ENCODE measurements at regions not wholly inside any gene's neighbourhood (a gene's known extent, or its start where the extent isn't known, plus 50 kb on each side); places are given as distances from the start of the nearest gene placed in this dataset.

DNA sequence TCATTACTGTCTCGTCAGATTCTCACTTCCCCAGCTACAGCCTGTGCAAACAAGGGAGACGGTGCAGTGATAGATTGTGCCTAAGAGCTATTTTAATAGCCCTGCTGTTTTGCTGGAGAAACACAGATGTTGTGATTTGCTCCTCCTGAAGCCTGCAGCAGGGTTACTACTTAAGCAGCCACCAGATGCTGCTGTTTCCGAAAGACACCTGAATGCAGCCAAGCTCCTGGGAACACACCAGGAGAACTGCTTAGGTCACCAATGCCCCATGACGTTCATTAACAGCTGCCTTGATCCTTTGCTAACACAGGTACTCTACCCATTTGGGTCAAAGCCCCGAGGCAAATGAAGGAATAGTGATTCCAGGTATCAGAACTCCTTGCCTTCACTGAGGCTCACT lies 411.8 kb upstream of the DAB1 start:
- Histone ChIP-seq H3K79me2 (ENCODE audit: insufficient read depth, low read length) (no peaks in the 10 kb centered on the region), H3K27ac (ENCODE audit: low read depth, low read length) (no peak overlapping the region), H3K4me3 (replicated peaks in 1 of 2; ENCODE audit: low read depth in 1 of 2, low read length in 2 of 2) (no peak overlapping the region), H3K4me1 (ENCODE audit: control insufficient read depth in 1 of 2, insufficient read depth in 2 of 2, low read length in 2 of 2) (no peaks in the 10 kb centered on the region), H3K4me2 (ENCODE audit: low read length) (no peak overlapping the region), H3K9ac (ENCODE audit: low read length) (no peak overlapping the region), H3K9me3 (ENCODE audit: control insufficient read depth in 1 of 2, insufficient read depth in 1 of 2, low read depth in 1 of 2, low read length in 2 of 2) (no peaks in the 10 kb centered on the region; a peak in 1 of 4 replicates), H4K20me1 (ENCODE audit: insufficient read depth) (no peaks in the 10 kb centered on the region), H3K9me2 (ENCODE audit: insufficient read depth) (no peaks in the 10 kb centered on the region), H3K36me3 (ENCODE audit: control insufficient read depth in 1 of 2, insufficient read depth in 2 of 2, low read length in 2 of 2) (no peaks in the 10 kb centered on the region), H2AFZ (ENCODE audit: low read depth, low read length, poor library complexity, severe bottlenecking) (no peak overlapping the region), H3K27me3 (ENCODE audit: insufficient read depth, low read length) (no peaks in the 10 kb centered on the region)
- RAD21 ChIA-PET (ENCODE audit: low non-redundant PET in 1 of 2, low total read pairs in 2 of 2, uncharacterized antibody in 2 of 2, unreplicated experiment in 2 of 2), result no interaction called here
- no peak for DNase-seq (ENCODE audit: low read depth, low spot score)
- POLR2A ChIA-PET, result no interaction called here
- no TSS peak for BruUV-seq (replicated peaks)
- TF ChIP-seq, protein P1, sequence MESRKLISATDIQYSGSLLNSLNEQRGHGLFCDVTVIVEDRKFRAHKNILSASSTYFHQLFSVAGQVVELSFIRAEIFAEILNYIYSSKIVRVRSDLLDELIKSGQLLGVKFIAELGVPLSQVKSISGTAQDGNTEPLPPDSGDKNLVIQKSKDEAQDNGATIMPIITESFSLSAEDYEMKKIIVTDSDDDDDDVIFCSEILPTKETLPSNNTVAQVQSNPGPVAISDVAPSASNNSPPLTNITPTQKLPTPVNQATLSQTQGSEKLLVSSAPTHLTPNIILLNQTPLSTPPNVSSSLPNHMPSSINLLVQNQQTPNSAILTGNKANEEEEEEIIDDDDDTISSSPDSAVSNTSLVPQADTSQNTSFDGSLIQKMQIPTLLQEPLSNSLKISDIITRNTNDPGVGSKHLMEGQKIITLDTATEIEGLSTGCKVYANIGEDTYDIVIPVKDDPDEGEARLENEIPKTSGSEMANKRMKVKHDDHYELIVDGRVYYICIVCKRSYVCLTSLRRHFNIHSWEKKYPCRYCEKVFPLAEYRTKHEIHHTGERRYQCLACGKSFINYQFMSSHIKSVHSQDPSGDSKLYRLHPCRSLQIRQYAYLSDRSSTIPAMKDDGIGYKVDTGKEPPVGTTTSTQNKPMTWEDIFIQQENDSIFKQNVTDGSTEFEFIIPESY (IDR thresholded peaks at IDR 0.05; ENCODE audit: extremely low read depth, insufficient replicate concordance, low read length), result no peak
- no peak for TF ChIP-seq SRF (IDR thresholded peaks at IDR 0.05; ENCODE audit: low read depth)
- no peak for TF ChIP-seq EGR1 (IDR thresholded peaks at IDR 0.05; ENCODE audit: low read depth)
- TF ChIP-seq JUND (IDR thresholded peaks at IDR 0.05), result no peak
- no peak for TF ChIP-seq ELF1 (IDR thresholded peaks at IDR 0.05; ENCODE audit: borderline replicate concordance, low read depth)
- TF ChIP-seq RAD21 (IDR thresholded peaks at IDR 0.05; ENCODE audit: low read depth), result no peak
- TF ChIP-seq, protein P2, sequence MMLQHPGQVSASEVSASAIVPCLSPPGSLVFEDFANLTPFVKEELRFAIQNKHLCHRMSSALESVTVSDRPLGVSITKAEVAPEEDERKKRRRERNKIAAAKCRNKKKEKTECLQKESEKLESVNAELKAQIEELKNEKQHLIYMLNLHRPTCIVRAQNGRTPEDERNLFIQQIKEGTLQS (IDR thresholded peaks at IDR 0.05), result no peak
- TF ChIP-seq ZNF274 (IDR thresholded peaks at IDR 0.05; ENCODE audit: low read depth, low read length), result no peak
- no peak for TF ChIP-seq FOSL1 (IDR thresholded peaks at IDR 0.05; ENCODE audit: low read depth)
- TF ChIP-seq, protein P3, sequence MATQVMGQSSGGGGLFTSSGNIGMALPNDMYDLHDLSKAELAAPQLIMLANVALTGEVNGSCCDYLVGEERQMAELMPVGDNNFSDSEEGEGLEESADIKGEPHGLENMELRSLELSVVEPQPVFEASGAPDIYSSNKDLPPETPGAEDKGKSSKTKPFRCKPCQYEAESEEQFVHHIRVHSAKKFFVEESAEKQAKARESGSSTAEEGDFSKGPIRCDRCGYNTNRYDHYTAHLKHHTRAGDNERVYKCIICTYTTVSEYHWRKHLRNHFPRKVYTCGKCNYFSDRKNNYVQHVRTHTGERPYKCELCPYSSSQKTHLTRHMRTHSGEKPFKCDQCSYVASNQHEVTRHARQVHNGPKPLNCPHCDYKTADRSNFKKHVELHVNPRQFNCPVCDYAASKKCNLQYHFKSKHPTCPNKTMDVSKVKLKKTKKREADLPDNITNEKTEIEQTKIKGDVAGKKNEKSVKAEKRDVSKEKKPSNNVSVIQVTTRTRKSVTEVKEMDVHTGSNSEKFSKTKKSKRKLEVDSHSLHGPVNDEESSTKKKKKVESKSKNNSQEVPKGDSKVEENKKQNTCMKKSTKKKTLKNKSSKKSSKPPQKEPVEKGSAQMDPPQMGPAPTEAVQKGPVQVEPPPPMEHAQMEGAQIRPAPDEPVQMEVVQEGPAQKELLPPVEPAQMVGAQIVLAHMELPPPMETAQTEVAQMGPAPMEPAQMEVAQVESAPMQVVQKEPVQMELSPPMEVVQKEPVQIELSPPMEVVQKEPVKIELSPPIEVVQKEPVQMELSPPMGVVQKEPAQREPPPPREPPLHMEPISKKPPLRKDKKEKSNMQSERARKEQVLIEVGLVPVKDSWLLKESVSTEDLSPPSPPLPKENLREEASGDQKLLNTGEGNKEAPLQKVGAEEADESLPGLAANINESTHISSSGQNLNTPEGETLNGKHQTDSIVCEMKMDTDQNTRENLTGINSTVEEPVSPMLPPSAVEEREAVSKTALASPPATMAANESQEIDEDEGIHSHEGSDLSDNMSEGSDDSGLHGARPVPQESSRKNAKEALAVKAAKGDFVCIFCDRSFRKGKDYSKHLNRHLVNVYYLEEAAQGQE (IDR thresholded peaks at IDR 0.05; ENCODE audit: low read depth), result no peak
- TF ChIP-seq CEBPB (IDR thresholded peaks at IDR 0.05; ENCODE audit: low read depth), result no peak
- no peak for TF ChIP-seq TCF7L2 (IDR thresholded peaks at IDR 0.05; ENCODE audit: borderline replicate concordance, extremely low read depth, insufficient read depth, insufficient read length)
- no peak for TF ChIP-seq YY1 (IDR thresholded peaks at IDR 0.05; ENCODE audit: extremely low read depth, insufficient replicate concordance, low read depth, low read length)
- no peak for TF ChIP-seq EZH2 (IDR thresholded peaks at IDR 0.05)
- TF ChIP-seq CBX3 (IDR thresholded peaks at IDR 0.05; ENCODE audit: low read depth), result no peak
- no peak for TF ChIP-seq SIN3A (IDR thresholded peaks at IDR 0.05; ENCODE audit: low read depth)
- TF ChIP-seq POLR2A (IDR thresholded peaks at IDR 0.05; ENCODE audit: borderline replicate concordance, extremely low read depth, insufficient read depth, insufficient read length), result no peak
- intact Hi-C loops (cut with micrococcal nuclease), result no loop called here
- ATAC-seq, result no peak
- CTCF ChIA-PET, result no interaction called here
